ENCODE measurements at regions not wholly inside any gene's neighbourhood (a gene's known extent, or its start where the extent isn't known, plus 50 kb on each side); places are given as distances from the start of the nearest gene placed in this dataset.
"Not testable (repeated sequence)": the region's sequence is repeated elsewhere in the genome, so short reads cannot be mapped to it uniquely, and the experiment has no call there.

DNA sequence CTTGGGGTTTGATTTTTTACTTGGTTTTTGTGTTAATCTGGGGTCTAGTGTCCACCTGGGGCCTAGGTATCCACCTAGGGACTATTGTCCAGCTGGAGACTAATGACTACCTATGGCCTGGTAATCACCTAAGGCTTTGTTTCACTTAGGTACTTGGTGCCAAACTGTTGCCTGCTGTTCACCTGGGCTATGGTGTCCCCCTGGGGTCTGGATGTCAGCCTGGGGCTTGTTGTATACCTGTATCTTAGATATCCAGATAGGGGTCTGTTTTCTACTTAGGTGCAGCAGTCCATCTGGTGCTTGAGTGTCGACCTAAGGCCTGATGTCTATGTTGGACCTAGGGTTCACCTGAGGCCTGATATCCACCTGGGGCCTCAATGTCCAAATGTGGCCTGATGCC is 193.1 kb downstream of the POTEM start:
- TF ChIP-seq, protein P1, sequence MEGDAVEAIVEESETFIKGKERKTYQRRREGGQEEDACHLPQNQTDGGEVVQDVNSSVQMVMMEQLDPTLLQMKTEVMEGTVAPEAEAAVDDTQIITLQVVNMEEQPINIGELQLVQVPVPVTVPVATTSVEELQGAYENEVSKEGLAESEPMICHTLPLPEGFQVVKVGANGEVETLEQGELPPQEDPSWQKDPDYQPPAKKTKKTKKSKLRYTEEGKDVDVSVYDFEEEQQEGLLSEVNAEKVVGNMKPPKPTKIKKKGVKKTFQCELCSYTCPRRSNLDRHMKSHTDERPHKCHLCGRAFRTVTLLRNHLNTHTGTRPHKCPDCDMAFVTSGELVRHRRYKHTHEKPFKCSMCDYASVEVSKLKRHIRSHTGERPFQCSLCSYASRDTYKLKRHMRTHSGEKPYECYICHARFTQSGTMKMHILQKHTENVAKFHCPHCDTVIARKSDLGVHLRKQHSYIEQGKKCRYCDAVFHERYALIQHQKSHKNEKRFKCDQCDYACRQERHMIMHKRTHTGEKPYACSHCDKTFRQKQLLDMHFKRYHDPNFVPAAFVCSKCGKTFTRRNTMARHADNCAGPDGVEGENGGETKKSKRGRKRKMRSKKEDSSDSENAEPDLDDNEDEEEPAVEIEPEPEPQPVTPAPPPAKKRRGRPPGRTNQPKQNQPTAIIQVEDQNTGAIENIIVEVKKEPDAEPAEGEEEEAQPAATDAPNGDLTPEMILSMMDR (IDR thresholded peaks at IDR 0.05 in 4 of 5, conservative IDR thresholded peaks at IDR 0.05 in 1 of 5): not testable (repeated sequence)
- TF ChIP-seq POLR2A (IDR thresholded peaks at IDR 0.05): not testable (repeated sequence)

All from gastrocnemius medialis (tissue), 4 donors.